Ureter (tissue), 1 donor: ENCODE measurements at regions not wholly inside any gene's neighbourhood (a gene's known extent, or its start where the extent isn't known, plus 50 kb on each side); places are given as distances from the start of the nearest gene placed in this dataset.
"Not testable (repeated sequence)": the region's sequence is repeated elsewhere in the genome, so short reads cannot be mapped to it uniquely, and the experiment has no call there.

ENCODE experiments used
- DNase-seq: peaks from one replicate; pipeline ENCODE4 v3.0.0-alpha.2; 2020; ENCODE audit warnings: low spot score
- donor health status: DM: yes; HTN: yes; CAD: no.

GRCh38 chr1:228824366-228824765, 89.1 kb downstream of the RHOU start:
- DNase-seq = no peak

- no peak for DNase-seq
Observed at GRCh38 chr1:228825041-228825440, 89.8 kb downstream of the RHOU start.

- no peak for DNase-seq
Observed at GRCh38 chr1:228825840-228826484, 90.7 kb downstream of the RHOU start.

GRCh38 chr1:228827019-228827418, 91.7 kb downstream of the RHOU start:
- DNase-seq = no peak

- DNase-seq = no peak
Observed at GRCh38 chr1:228828151-228828550, 92.9 kb downstream of the RHOU start.

GRCh38 chr1:228830185-228830953, 95.1 kb downstream of the RHOU start:
- peak; percentile 61 for DNase-seq

- DNase-seq = no peak
Observed at GRCh38 chr1:228830954-228831481, 95.7 kb downstream of the RHOU start.

GRCh38 chr1:228833911-228834688, 98.8 kb downstream of the RHOU start:
- DNase-seq = no peak

- DNase-seq = no peak
Observed at GRCh38 chr1:228835456-228835855, 100.2 kb downstream of the RHOU start.

- no peak for DNase-seq
Observed at GRCh38 chr1:228835911-228836310, 100.6 kb downstream of the RHOU start.

- DNase-seq = no peak
Observed at GRCh38 chr1:228836427-228836826, 101.1 kb downstream of the RHOU start.

GRCh38 chr1:228837032-228837431, 101.8 kb downstream of the RHOU start:
- no peak for DNase-seq

GRCh38 chr1:228837817-228838716, 102.8 kb downstream of the RHOU start:
- DNase-seq = peak; percentile 59

- DNase-seq = no peak
Observed at GRCh38 chr1:228838717-228839500, 103.6 kb downstream of the RHOU start.

GRCh38 chr1:228839656-228840055, 104.4 kb downstream of the RHOU start:
- DNase-seq = no peak

- DNase-seq = no peak
Observed at GRCh38 chr1:228841632-228842031, 106.4 kb downstream of the RHOU start.

- no peak for DNase-seq
Observed at GRCh38 chr1:228842094-228842775, 107.0 kb downstream of the RHOU start.

GRCh38 chr1:228845101-228845500, 109.8 kb downstream of the RHOU start:
- no peak for DNase-seq

- DNase-seq = no peak
Observed at GRCh38 chr1:228846952-228847351, 111.7 kb downstream of the RHOU start.

- not testable (repeated sequence) for DNase-seq
Observed at GRCh38 chr1:228847451-228847850, 112.2 kb downstream of the RHOU start.
